OCI-LY7 (cell line): ENCODE measurements at regions not wholly inside any gene's neighbourhood (a gene's known extent, or its start where the extent isn't known, plus 50 kb on each side); places are given as distances from the start of the nearest gene placed in this dataset.

Experiments used
- BruUV-seq: library from RNA; stranded (reverse); fragments of 400-500 nt; replicated peaks from 2 replicates; lab custom pipeline; 2021; lab: Mats Ljungman, UMichigan
- CTCF ChIA-PET: fragments of 300-600 bp; sonication (Branson Sonifier 250); formaldehyde crosslinking; loops from one replicate; lab custom pipeline; 2022; ENCODE audit warnings: antibody characterized with exemption; ENCODE audit not compliant: unreplicated experiment; lab: Charles Lee
- POLR2A ChIA-PET: fragments of 300-600 bp; sonication (Branson Sonifier 250); formaldehyde crosslinking; loops from one replicate; lab custom pipeline; 2022; ENCODE audit warnings: antibody characterized with exemption; lab: Charles Lee
- DNase-seq: peaks from one replicate; pipeline ENCODE4 v3.0.0-alpha.2; 2015; ENCODE audit warnings: low spot score
- H2AFZ ChIP-seq: fragments of 200-600 bp; sonication (generic), shearing (Covaris generic); 2 replicates; pipeline ENCODE4 v1.6.1; 2014; ENCODE audit warnings: mild to moderate bottlenecking, antibody characterized with exemption, low read length, moderate library complexity
- H3K27ac ChIP-seq: fragments of 200-600 bp; sonication (generic); 2 replicates; pipeline ENCODE4 v1.5.1; 2014; ENCODE audit warnings: mixed run types, low read depth, mild to moderate bottlenecking, moderate library complexity, low read length, inconsistent platforms; ENCODE audit not compliant: poor library complexity, severe bottlenecking
- H3K36me3 ChIP-seq: fragments of 200-600 bp; sonication (generic); 2 replicates; pipeline ENCODE4 v1.6.1; 2014; ENCODE audit warnings: mild to moderate bottlenecking, antibody characterized with exemption, low read length, moderate library complexity, mixed read lengths; ENCODE audit not compliant: insufficient read depth
- H3K4me1 ChIP-seq: fragments of 200-600 bp; sonication (generic); 2 replicates; pipeline ENCODE4 v1.5.1; 2014; ENCODE audit warnings: mild to moderate bottlenecking, low read length; ENCODE audit not compliant: insufficient read depth, poor library complexity, severe bottlenecking
- H3K4me2 ChIP-seq: fragments of 200-600 bp; sonication (generic); 2 replicates; pipeline ENCODE4 v1.6.1; 2014; ENCODE audit warnings: mild to moderate bottlenecking, low read length
- H3K4me3 ChIP-seq: fragments of 200-600 bp; sonication (generic); 2 replicates; pipeline ENCODE4 v1.5.1; 2014; ENCODE audit warnings: mild to moderate bottlenecking, low read depth, low read length; ENCODE audit not compliant: poor library complexity, severe bottlenecking
- H3K79me2 ChIP-seq: fragments of 200-600 bp; sonication (generic); 2 replicates; pipeline ENCODE4 v1.6.1; 2016; ENCODE audit warnings: low read depth, mild to moderate bottlenecking, low read length, moderate library complexity, mixed read lengths; ENCODE audit not compliant: insufficient read depth
- H3K9me2 ChIP-seq: fragments of 200-600 bp; sonication (generic); 2 replicates; pipeline ENCODE4 v1.6.1; 2016; ENCODE audit warnings: mild to moderate bottlenecking, low read length, mixed read lengths; ENCODE audit not compliant: insufficient read depth
- H3K9me3 ChIP-seq: fragments of 200-600 bp; sonication (generic); 2 replicates; pipeline ENCODE4 v1.6.1; 2014; ENCODE audit warnings: mild to moderate bottlenecking, mixed run types, low read length, mixed read lengths
- H4K20me1 ChIP-seq: fragments of 200-600 bp; sonication (generic); 2 replicates; pipeline ENCODE4 v1.6.1; 2014; ENCODE audit warnings: mild to moderate bottlenecking, antibody characterized with exemption, low read length, moderate library complexity, mixed read lengths; ENCODE audit not compliant: insufficient read depth
- CTCF ChIP-seq: fragments of 200-600 bp; sonication (generic); conservative IDR thresholded peaks from 2 replicates; pipeline ENCODE4 v1.5.1; 2014; ENCODE audit warnings: mild to moderate bottlenecking, antibody characterized with exemption, low read length, moderate library complexity, mixed read lengths
- EZH2phosphoT487 ChIP-seq: fragments of 200-600 bp; sonication (generic); IDR thresholded peaks from 2 replicates; pipeline ENCODE4 v1.6.1; 2018; ENCODE audit warnings: low read depth, borderline replicate concordance, mild to moderate bottlenecking, mixed run types, antibody characterized with exemption, low read length, moderate library complexity, mixed read lengths
- intact Hi-C: fragments of 100-400 bp; cut with micrococcal nuclease; formaldehyde crosslinking; loops from one replicate; pipeline ENCODE4 v1.10.0; 2022; ENCODE audit not compliant: unreplicated experiment

- POLR2A ChIA-PET = interaction anchor here (0.5 to 15.2 kb wide), 12 partner anchors 9 to 227 kb away, joined by 3 to 224 read pairs (median 7); no protein-coding TSS in a partner anchor
- H2AFZ ChIP-seq = peak overlapping the region; percentile 51; the same call in 1 of the 2 replicates
- no peak overlapping the region for H3K4me2 ChIP-seq
- H4K20me1 ChIP-seq = no peaks in the 10 kb centered on the region
- peaks cover 73% of the 10 kb centered on the region for H3K4me1 ChIP-seq
- TF ChIP-seq CTCF (no peak), EZH2phosphoT487 (no peak)
- no TSS peak for BruUV-seq
- H3K4me3 ChIP-seq = no peak overlapping the region
- no peaks in the 10 kb centered on the region for H3K9me3 ChIP-seq
- no peak for DNase-seq
- no peaks in the 10 kb centered on the region for H3K9me2 ChIP-seq
- no peak overlapping the region for H3K27ac ChIP-seq
- CTCF ChIA-PET = interaction anchor here (1.4 kb wide), 1 partner anchor 225 kb away, joined by 4 read pairs; no protein-coding TSS in a partner anchor
- H3K36me3 ChIP-seq = no peaks in the 10 kb centered on the region
- intact Hi-C loops = no loop called here
- no peaks in the 10 kb centered on the region for H3K79me2 ChIP-seq
Measured at GRCh38 chr9:109922617-109923470, 142.8 kb downstream of the PALM2AKAP2 start.

- CTCF ChIA-PET = interaction anchor here (1.4 kb wide), 1 partner anchor 225 kb away, joined by 4 read pairs; no protein-coding TSS in a partner anchor
- H3K4me3 ChIP-seq = no peak overlapping the region
- no peak for DNase-seq
- H3K9me3 ChIP-seq = no peaks in the 10 kb centered on the region
- no peak overlapping the region for H3K4me2 ChIP-seq
- no peaks in the 10 kb centered on the region for H3K36me3 ChIP-seq
- intact Hi-C loops = no loop called here
- H2AFZ ChIP-seq = peak overlapping the region; percentile 51; the same call in 1 of the 2 replicates
- TF ChIP-seq CTCF (0 out of 2 replicates have a peak, but pooled peaks have one; percentile 18), EZH2phosphoT487 (no peak)
- POLR2A ChIA-PET = interaction anchor here (0.6 to 15.2 kb wide), 8 partner anchors 8 to 226 kb away, joined by 3 to 224 read pairs (median 5); no protein-coding TSS in a partner anchor
- no peak overlapping the region for H3K27ac ChIP-seq
- no peaks in the 10 kb centered on the region for H3K9me2 ChIP-seq
- no peaks in the 10 kb centered on the region for H4K20me1 ChIP-seq
- H3K4me1 ChIP-seq = peaks cover 72% of the 10 kb centered on the region
- BruUV-seq = no TSS peak
- no peaks in the 10 kb centered on the region for H3K79me2 ChIP-seq
Measured at GRCh38 chr9:109923471-109923760, 143.4 kb downstream of the PALM2AKAP2 start.

GRCh38 chr9:109923806-109924205 lies 143.8 kb downstream of the PALM2AKAP2 start:
- TF ChIP-seq CTCF (no peak), EZH2phosphoT487 (no peak)
- Histone ChIP-seq H3K79me2 (no peaks in the 10 kb centered on the region), H3K4me1 (peaks cover 69% of the 10 kb centered on the region), H3K9me3 (no peaks in the 10 kb centered on the region), H3K4me3 (no peak overlapping the region), H3K9me2 (no peaks in the 10 kb centered on the region), H3K27ac (no peak overlapping the region), H3K36me3 (no peaks in the 10 kb centered on the region), H4K20me1 (no peaks in the 10 kb centered on the region), H2AFZ (peak overlapping the region; percentile 51; the same call in 1 of the 2 replicates), H3K4me2 (no peak overlapping the region)
- no TSS peak for BruUV-seq
- DNase-seq = no peak
- intact Hi-C loops = no loop called here
- CTCF ChIA-PET = interaction anchor here (1.4 kb wide), 1 partner anchor 224 kb away, joined by 4 read pairs; no protein-coding TSS in a partner anchor
- POLR2A ChIA-PET = interaction anchor here (0.6 to 15.2 kb wide), 3 partner anchors 14 to 177 kb away, joined by 3 to 224 read pairs (median 5); no protein-coding TSS in a partner anchor
